Stomach (tissue), 8 donors: ENCODE measurements at regions not wholly inside any gene's neighbourhood (a gene's known extent, or its start where the extent isn't known, plus 50 kb on each side); places are given as distances from the start of the nearest gene placed in this dataset.

Source experiments
- DNase-seq, 2 donors: peaks; one replicate each; pipeline versions ENCODE4 v3.0.0 to v3.0.0-alpha.2; 2013 to 2019
- H3K27ac ChIP-seq, 5 donors: fragments of 200-600 bp in 4 of 5; sonication (generic) in 4 of 5; one replicate each; pipeline ENCODE4 v1.5.1; 2013 to 2019; ENCODE audit warnings: mild to moderate bottlenecking in 1 of 5, moderate library complexity in 1 of 5
- H3K27me3 ChIP-seq, 3 donors: fragments of 200-600 bp; sonication (generic); one replicate each; pipeline ENCODE4 v1.5.1; 2017 to 2019; ENCODE audit warnings: mixed run types in 1 of 3
- H3K36me3 ChIP-seq, 4 donors: fragments of 200-600 bp; sonication (generic); 1 replicate in 3 of 4; 2 replicates in 1 of 4; pipeline ENCODE4 v1.5.1; 2016 to 2019
- H3K4me1 ChIP-seq, 4 donors: fragments of 200-600 bp; sonication (generic); one replicate each; pipeline ENCODE4 v1.5.1; 2016 to 2019
- H3K4me3 ChIP-seq, 4 donors: fragments of 200-600 bp; sonication (generic) in 3 of 4; one replicate each; pipeline ENCODE4 v1.5.1; 2016 to 2019; ENCODE audit warnings: mild to moderate bottlenecking in 1 of 4
- H3K9me3 ChIP-seq, 4 donors: fragments of 200-600 bp; sonication (generic); one replicate each; pipeline ENCODE4 v1.5.1; 2016 to 2019
- CTCF ChIP-seq, 7 experiments: fragments of 450-650 bp in 4 of 7; fragments of 200-600 bp in 3 of 7; sonication (generic) in 3 of 7; IDR thresholded peaks; one replicate each; pipeline ENCODE4 v1.5.1; 2016 to 2019; ENCODE audit warnings: antibody characterized with exemption in 7 of 7, control low read depth in 2 of 7, mild to moderate bottlenecking in 1 of 7
- EP300 ChIP-seq: sonication (generic); formaldehyde crosslinking; IDR thresholded peaks from one replicate; pipeline ENCODE4 v1.6.1; 2017; ENCODE audit warnings: antibody characterized with exemption
- POLR2A ChIP-seq, 4 donors: fragments of 450-650 bp; IDR thresholded peaks; one replicate each; pipeline ENCODE4 v1.6.1; 2016; ENCODE audit warnings: antibody characterized with exemption in 4 of 4, control low read depth in 2 of 4, mild to moderate bottlenecking in 1 of 4, moderate library complexity in 1 of 4
- POLR2AphosphoS5 ChIP-seq, 3 donors: sonication (generic); formaldehyde crosslinking; IDR thresholded peaks; one replicate each; pipeline ENCODE4 v1.6.1; 2016; ENCODE audit warnings: antibody characterized with exemption in 3 of 3
- WGBS, 5 donors: extraction: QIAGEN DNeasy Blood & Tissue Kit in 3 of 5; methylation state at CpG; one replicate each; pipeline versions ENCODE4 v1.1.5 to v1.1.7; 2013 to 2018; 5-methylcytosine and 5-hydroxymethylcytosine counted together
- intact Hi-C: fragments of 100-400 bp; cut with DNase I; formaldehyde crosslinking; loops from one replicate; pipeline ENCODE4 v1.15.1; 2023; ENCODE audit warnings: low total_unique reads
- donor health status: healthy with polysubstance abuse.
- donor health status: Bipolar disorder and iron deficiency.
- donor health status: healthy.

DNA sequence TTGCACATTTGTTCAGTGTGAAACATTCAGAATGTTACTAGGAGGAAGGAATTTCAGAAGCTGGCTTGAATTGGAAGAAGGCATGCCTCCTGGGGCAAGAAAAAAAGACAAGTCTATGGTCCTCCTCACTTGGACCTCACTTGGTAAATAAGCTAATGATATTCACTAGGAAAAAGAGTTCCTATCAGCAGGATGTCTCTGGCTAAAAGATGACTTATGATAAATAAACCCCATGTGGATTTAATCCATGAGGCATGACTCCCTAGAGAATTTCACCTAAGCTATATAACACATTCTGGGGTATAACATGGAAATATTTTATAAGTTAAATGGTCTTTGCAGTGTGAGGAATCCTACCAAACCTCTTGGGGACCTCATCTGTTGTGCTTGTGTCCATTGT, 199.9 kb downstream of the LRIG3 start:
- TF ChIP-seq POLR2A (IDR thresholded peaks at IDR 0.05) = no peak
- no peak for TF ChIP-seq EP300
- TF ChIP-seq POLR2AphosphoS5 (IDR thresholded peaks at IDR 0.05) = no peak
- no peak for TF ChIP-seq CTCF (IDR thresholded peaks at IDR 0.05)

GRCh38 chr12:58725400-58726105, 194.8 kb downstream of the LRIG3 start:
- DNase-seq = no peak
- Histone ChIP-seq H3K4me3 (no peak overlapping the region), H3K36me3 (no peaks in the 10 kb centered on the region), H3K27me3 (no peaks in the 10 kb centered on the region), H3K9me3 (no peaks in the 10 kb centered on the region), H3K4me1 (no peaks in the 10 kb centered on the region), H3K27ac (no peak overlapping the region)
- 71 to 80% (median 80%) methylated on average over 5 of the region's 5 CpGs for whole genome bisulfite sequencing, 5 donors
- intact Hi-C loops = no loop called here
- TF ChIP-seq POLR2A (IDR thresholded peaks at IDR 0.05) (no peak), POLR2AphosphoS5 (IDR thresholded peaks at IDR 0.05) (no peak), CTCF (IDR thresholded peaks at IDR 0.05) (no peak), EP300 (no peak)

More for the DNA sequence above, 199.9 kb downstream of the LRIG3 start:
- Histone ChIP-seq H3K27me3 (no peaks in the 10 kb centered on the region), H3K9me3 (no peaks in the 10 kb centered on the region), H3K4me1 (no peaks in the 10 kb centered on the region), H3K27ac (no peak overlapping the region), H3K36me3 (no peaks in the 10 kb centered on the region), H3K4me3 (no peak overlapping the region)
- no peak for DNase-seq
- intact Hi-C loops = no loop called here

DNA sequence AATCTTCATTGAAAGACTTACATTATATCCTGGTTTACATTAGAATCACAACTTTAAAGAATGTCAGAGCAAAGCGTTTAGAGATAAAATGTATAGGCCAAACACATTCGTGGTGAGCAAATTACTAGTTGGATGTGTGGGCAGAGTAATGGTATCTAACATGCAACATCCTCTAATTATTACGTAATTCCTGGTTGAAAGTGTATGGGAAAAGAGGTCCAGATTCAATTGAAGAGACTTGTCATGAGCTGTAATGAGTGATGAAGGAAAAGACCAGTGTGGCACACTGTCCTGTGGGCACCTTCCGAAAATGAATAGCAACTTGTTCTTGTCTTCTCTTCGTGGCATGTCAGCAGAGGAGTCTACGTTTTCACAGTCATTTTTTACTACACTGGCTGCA, 192.8 kb downstream of the LRIG3 start:
- no peaks in the 10 kb centered on the region for H3K4me1 ChIP-seq
- intact Hi-C loops = no loop called here
- H3K9me3 ChIP-seq = no peaks in the 10 kb centered on the region
- H3K4me3 ChIP-seq = no peak overlapping the region
- H3K27ac ChIP-seq = no peak overlapping the region
- WGBS, 5 donors = 74 to 86% (median 79%) methylated on average over 6 of the region's 6 CpGs
- H3K36me3 ChIP-seq = no peaks in the 10 kb centered on the region
- H3K27me3 ChIP-seq = no peaks in the 10 kb centered on the region
- no peak for TF ChIP-seq EP300
- no peak for TF ChIP-seq POLR2A (IDR thresholded peaks at IDR 0.05)
- TF ChIP-seq CTCF (IDR thresholded peaks at IDR 0.05) = no peak
- no peak for TF ChIP-seq POLR2AphosphoS5 (IDR thresholded peaks at IDR 0.05)
- DNase-seq = no peak

DNA sequence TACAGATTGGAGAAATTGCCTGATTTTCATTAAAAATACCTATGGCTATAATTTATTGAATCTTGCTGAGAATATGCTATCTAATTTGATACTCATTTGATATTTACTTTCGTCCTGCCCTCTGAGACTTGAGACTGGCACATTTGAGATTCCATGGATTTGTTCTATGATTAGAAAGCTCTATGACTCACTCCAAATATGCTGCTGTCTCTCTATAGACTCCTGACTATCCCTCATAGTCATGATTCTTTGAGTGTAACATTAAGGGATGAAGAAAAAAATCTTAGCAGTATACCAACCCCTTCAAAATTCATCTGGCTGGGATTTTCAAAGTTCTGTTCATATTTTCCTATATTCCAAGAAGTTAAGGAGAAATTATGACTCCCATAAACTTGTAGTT, 191.9 kb downstream of the LRIG3 start:
- intact Hi-C loops = no loop called here

More for the DNA sequence above, 191.9 kb downstream of the LRIG3 start:
- Histone ChIP-seq H3K9me3 (no peaks in the 10 kb centered on the region), H3K4me1 (no peaks in the 10 kb centered on the region), H3K27ac (no peak overlapping the region), H3K27me3 (no peaks in the 10 kb centered on the region), H3K36me3 (no peaks in the 10 kb centered on the region), H3K4me3 (no peak overlapping the region)
- WGBS, 5 donors = 43 to 63% (median 51%) methylated on average over 1 of the region's 1 CpG
- DNase-seq = no peak
- TF ChIP-seq EP300 (no peak), POLR2AphosphoS5 (IDR thresholded peaks at IDR 0.05) (no peak), CTCF (IDR thresholded peaks at IDR 0.05) (no peak), POLR2A (IDR thresholded peaks at IDR 0.05) (no peak)
